ELR (cell line): ENCODE measurements at regions not wholly inside any gene's neighbourhood (a gene's known extent, or its start where the extent isn't known, plus 50 kb on each side); places are given as distances from the start of the nearest gene placed in this dataset.
A peak's percentile ranks its signal among the peaks of the same experiment; 100 is the strongest.
"Not testable (repeated sequence)": the region's sequence is repeated elsewhere in the genome, so short reads cannot be mapped to it uniquely, and the experiment has no call there.

Experiments used
- DNase-seq: peaks from one replicate; pipeline ENCODE4 v3.0.0-alpha.2; 2015; ENCODE audit warnings: low read depth

- no peak for DNase-seq
Observed at GRCh38 chr1:193438771-193439170, 252.4 kb upstream of the B3GALT2 start.

GRCh38 chr1:193438312-193438711 lies 251.9 kb upstream of the B3GALT2 start:
- DNase-seq, result no peak

- DNase-seq, result no peak
Observed at GRCh38 chr1:193437785-193438184, 251.4 kb upstream of the B3GALT2 start.

GRCh38 chr1:193437333-193437732 lies 250.9 kb upstream of the B3GALT2 start:
- not testable (repeated sequence) for DNase-seq

GRCh38 chr1:193435781-193436180 lies 249.4 kb upstream of the B3GALT2 start:
- no peak for DNase-seq

GRCh38 chr1:193434319-193434718 lies 247.9 kb upstream of the B3GALT2 start:
- peak; percentile 69 for DNase-seq

GRCh38 chr1:193433599-193433998 lies 247.2 kb upstream of the B3GALT2 start:
- DNase-seq, result no peak

- no peak for DNase-seq
Observed at GRCh38 chr1:193432979-193433587, 246.7 kb upstream of the B3GALT2 start.

GRCh38 chr1:193431265-193431977 lies 245.0 kb upstream of the B3GALT2 start:
- DNase-seq, result peak; percentile 19

- DNase-seq, result no peak
Observed at GRCh38 chr1:193427524-193427923, 241.1 kb upstream of the B3GALT2 start.

GRCh38 chr1:193426061-193426460 lies 239.6 kb upstream of the B3GALT2 start:
- no peak for DNase-seq

GRCh38 chr1:193421487-193421886 lies 235.1 kb upstream of the B3GALT2 start:
- DNase-seq, result no peak

- DNase-seq, result no peak
Observed at GRCh38 chr1:193419295-193419694, 232.9 kb upstream of the B3GALT2 start.

GRCh38 chr1:193418745-193419058 lies 232.3 kb upstream of the B3GALT2 start:
- DNase-seq, result no peak

GRCh38 chr1:193417945-193418744 lies 231.7 kb upstream of the B3GALT2 start:
- peak; percentile 52 for DNase-seq

GRCh38 chr1:193417403-193417802 lies 231.0 kb upstream of the B3GALT2 start:
- peak; percentile 54 for DNase-seq

GRCh38 chr1:193416226-193417024 lies 230.0 kb upstream of the B3GALT2 start:
- DNase-seq, result no peak

- DNase-seq, result no peak
Observed at GRCh38 chr1:193415256-193415655, 228.8 kb upstream of the B3GALT2 start.

GRCh38 chr1:193413376-193413775 lies 227.0 kb upstream of the B3GALT2 start:
- no peak for DNase-seq

GRCh38 chr1:193412748-193413147 lies 226.3 kb upstream of the B3GALT2 start:
- no peak for DNase-seq

GRCh38 chr1:193411714-193412113 lies 225.3 kb upstream of the B3GALT2 start:
- no peak for DNase-seq

- no peak for DNase-seq
Observed at GRCh38 chr1:193411215-193411614, 224.8 kb upstream of the B3GALT2 start.
